DLD1 (cell line): ENCODE measurements at regions not wholly inside any gene's neighbourhood (a gene's known extent, or its start where the extent isn't known, plus 50 kb on each side); places are given as distances from the start of the nearest gene placed in this dataset.

Source experiments
- in situ Hi-C: cut with HindIII; loops from 2 replicates; pipeline ENCODE4 v1.10.0; 2017; ENCODE audit warnings: low sequenced_read_pairs

DNA sequence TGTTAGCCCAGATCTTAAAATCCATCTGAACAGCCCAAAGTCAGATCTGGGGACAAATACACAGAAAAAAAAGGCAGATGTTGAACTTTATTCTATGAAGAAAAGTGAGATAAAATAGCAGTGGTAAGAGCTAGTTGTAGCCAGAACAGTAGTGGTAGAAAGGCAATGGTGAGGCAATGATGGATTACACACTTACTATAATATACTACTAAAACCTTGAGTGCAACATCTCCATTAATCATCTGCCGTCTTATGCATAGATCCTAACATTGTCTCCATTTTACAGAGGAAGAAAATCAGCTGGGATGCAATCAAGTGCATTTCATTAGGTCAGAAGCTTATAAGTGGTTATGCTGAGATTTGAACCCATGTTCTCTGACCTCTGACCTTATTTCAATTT, 699.6 kb downstream of the CDH11 start:
- in situ Hi-C loops: no loop called here

DNA sequence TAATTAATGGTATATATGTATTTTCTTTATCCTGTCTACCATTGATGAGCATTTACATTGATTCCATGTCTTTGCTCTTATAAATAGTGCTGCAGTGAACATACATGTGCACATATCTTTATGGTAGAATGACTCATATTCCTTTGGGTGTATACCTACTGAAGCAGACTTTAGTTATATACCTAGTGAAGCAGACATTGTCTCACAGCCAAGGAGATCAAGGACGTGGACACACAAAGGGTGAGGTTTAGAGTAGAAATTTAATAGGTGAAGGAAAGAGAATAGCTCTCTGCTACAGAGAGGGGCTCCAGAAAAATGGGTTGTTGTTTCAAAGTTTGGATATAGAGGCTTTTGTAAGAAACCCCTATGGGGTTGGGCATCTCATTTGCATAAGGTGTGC, 700.3 kb downstream of the CDH11 start:
- in situ Hi-C loops: no loop called here

- in situ Hi-C loops: no loop called here
Measured at GRCh38 chr16:64419832-64420231, 702.0 kb downstream of the CDH11 start.

GRCh38 chr16:64417711-64418227, 704.1 kb downstream of the CDH11 start:
- in situ Hi-C loops: no loop called here

GRCh38 chr16:64416216-64417005, 705.5 kb downstream of the CDH11 start:
- in situ Hi-C loops: no loop called here

- in situ Hi-C loops: no loop called here
Measured at GRCh38 chr16:64412578-64413280, 709.1 kb downstream of the CDH11 start.

- in situ Hi-C loops: no loop called here
Measured at GRCh38 chr16:64410306-64410705, 711.6 kb downstream of the CDH11 start.

DNA sequence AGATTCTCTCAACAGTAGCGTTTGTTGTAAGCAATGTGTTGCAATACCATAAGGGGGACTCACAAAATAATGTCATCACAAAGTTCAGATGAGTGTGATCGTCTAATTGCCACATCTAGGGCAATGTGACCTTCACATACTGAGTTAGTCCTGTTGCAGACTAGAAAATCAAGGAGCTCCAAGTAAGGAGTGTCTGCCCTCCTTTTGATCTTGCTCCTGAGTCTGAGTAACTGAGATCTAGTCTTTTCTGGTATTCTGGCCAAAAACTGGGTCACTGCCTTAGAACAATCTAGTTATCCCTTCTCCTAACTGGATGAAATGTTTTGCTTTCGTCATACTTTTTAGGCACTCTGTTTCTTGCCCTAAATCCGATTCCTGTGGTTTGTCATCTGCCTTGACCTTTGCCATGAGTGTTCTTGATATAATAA, 712.1 kb downstream of the CDH11 start:
- in situ Hi-C loops: no loop called here

- in situ Hi-C loops: no loop called here
Measured at GRCh38 chr16:64408699-64409098, 713.2 kb downstream of the CDH11 start.

- in situ Hi-C loops: no loop called here
Measured at GRCh38 chr16:64406770-64407181, 715.1 kb downstream of the CDH11 start.

DNA sequence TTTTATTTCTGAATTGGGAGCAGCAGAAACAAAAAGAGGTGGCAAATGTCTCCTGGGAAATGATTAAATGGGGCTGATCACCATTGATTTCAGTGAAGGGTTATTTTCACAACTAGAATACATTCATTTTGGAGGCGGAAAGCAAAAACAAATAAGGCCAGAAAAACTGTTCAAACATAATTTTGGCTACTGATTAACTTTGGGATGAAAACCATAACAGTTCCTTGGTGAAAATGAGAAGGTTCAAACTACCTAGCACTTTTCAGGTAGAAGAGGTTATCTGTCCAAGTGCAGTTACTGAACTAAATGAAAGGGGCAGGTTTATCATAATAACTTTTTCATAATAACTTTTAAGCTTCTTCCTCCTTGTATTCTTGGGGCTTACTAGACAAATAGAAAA, 718.5 kb downstream of the CDH11 start:
- in situ Hi-C loops: no loop called here

DNA sequence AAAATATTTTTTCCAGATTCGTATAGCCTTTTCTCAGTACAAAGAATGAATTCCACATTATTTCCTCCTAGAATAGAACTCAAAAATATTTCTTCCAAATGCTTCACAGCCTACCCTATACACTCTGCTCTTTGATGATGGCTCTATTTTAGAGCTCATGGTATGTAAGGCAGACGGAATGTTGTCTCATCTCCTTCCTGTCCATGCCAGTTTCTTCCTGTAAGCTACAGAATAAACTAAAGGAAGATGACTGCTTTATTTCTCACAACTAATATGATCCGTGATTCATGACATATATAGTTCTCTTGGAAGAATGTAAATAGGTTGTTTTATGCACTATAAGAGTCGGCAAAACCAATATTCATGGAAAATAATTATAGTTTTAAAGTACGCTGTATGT, 723.1 kb downstream of the CDH11 start:
- in situ Hi-C loops: no loop called here

DNA sequence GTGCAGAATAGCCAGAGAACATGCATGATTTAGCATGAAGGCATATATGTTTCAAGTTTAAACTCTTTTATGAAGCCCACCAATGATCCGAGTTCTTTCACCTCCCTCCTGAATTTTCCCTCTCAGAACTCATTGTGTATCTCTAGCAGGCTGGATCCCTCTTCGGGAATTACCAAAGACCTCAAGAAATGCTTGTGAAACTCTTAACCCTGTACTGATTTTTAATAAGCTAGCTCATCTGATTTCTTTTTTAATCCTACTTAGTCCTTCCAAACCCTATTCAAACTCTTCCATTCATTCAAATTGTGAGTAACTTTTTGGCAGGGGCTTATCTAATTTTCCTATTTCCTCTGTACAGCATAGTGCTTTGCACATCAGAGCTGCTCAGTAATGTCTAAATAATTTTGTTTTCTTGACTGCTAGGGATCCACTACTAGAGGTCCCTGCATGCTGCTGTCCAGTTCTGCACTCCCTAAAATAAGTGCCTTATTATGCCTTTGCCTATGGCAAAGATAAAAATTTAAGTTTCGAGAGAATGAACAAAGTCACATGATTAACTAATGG, 723.8 kb downstream of the CDH11 start:
- in situ Hi-C loops: no loop called here

DNA sequence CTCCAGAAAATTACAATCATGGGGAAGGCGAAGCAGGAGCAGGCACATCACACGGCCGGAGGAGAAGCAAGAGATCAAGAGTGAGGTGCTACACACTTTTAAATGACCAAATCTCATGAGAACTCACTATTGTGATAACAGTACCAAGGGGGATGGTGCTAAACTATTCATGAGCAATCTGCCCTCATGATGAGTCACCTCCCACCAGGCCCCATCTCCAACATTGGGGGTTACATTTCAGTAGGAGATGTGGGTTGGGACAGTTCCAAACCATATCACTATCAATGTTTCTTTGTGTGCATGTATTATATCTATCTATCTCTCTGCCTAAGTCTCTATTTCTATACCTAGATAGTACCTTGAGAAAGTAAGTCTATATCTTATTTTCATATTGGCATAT, 724.8 kb downstream of the CDH11 start:
- in situ Hi-C loops: no loop called here

GRCh38 chr16:64394061-64394460, 727.8 kb downstream of the CDH11 start:
- in situ Hi-C loops: no loop called here

GRCh38 chr16:64392456-64392855, 729.4 kb downstream of the CDH11 start:
- in situ Hi-C loops: no loop called here

GRCh38 chr16:64391063-64391600, 730.7 kb downstream of the CDH11 start:
- in situ Hi-C loops: no loop called here

GRCh38 chr16:64390102-64390501, 731.8 kb downstream of the CDH11 start:
- in situ Hi-C loops: no loop called here

- in situ Hi-C loops: no loop called here
Measured at GRCh38 chr16:64384636-64385035, 737.2 kb downstream of the CDH11 start.

- in situ Hi-C loops: no loop called here
Measured at GRCh38 chr16:64381979-64382378, 739.9 kb downstream of the CDH11 start.

DNA sequence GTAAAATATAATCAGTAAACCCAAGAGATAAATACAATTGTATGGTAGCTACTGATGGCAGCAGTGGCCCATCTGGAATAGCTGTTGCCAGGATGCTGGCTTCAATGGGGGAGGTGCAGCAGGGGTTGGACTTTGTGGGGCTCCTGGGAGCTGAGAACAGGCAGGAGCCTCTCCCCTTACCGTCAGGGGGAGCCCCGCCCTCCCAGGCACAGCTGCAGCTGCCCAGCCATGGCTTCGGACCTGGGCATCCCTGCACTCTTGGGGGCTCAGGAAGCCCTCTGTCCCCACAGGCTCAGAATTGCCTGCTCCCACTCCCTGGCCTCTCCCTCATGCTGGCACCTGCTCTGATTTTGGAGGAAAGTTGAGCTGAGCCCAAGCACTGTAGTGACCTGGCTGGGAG, 741.1 kb downstream of the CDH11 start:
- in situ Hi-C loops: no loop called here
